Testis (tissue), 2 donors: ENCODE measurements at regions not wholly inside any gene's neighbourhood (a gene's known extent, or its start where the extent isn't known, plus 50 kb on each side); places are given as distances from the start of the nearest gene placed in this dataset.

Experiments
- DNase-seq: peaks from one replicate; pipeline ENCODE4 v3.0.0-alpha.2; 2019
- H3K27ac ChIP-seq, 2 donors: fragments of 200-600 bp; sonication (generic); one replicate each; pipeline ENCODE4 v1.5.1; 2019
- H3K27me3 ChIP-seq: fragments of 200-600 bp; sonication (generic); one replicate; pipeline ENCODE4 v1.5.1; 2019
- H3K36me3 ChIP-seq: fragments of 200-600 bp; sonication (generic); one replicate; pipeline ENCODE4 v1.5.1; 2017; ENCODE audit warnings: low read depth; ENCODE audit errors: missing control alignments
- H3K4me1 ChIP-seq: fragments of 200-600 bp; sonication (generic); one replicate; pipeline ENCODE4 v1.5.1; 2019
- H3K4me3 ChIP-seq, 2 donors: fragments of 200-600 bp; sonication (generic); one replicate each; pipeline ENCODE4 v1.5.1; 2017 to 2019
- H3K9me3 ChIP-seq: fragments of 200-600 bp; sonication (generic); one replicate; pipeline ENCODE4 v1.5.1; 2017
- POLR2A ChIP-seq: fragments of 450-650 bp; IDR thresholded peaks from one replicate; pipeline ENCODE4 v1.6.1; 2017; ENCODE audit warnings: antibody characterized with exemption, mild to moderate bottlenecking, moderate library complexity
- whole genome bisulfite sequencing, 2 donors: methylation state at CpG; one replicate each; pipeline ENCODE4 v1.1.5; 2018; 5-methylcytosine and 5-hydroxymethylcytosine counted together
- intact Hi-C: fragments of 100-400 bp; cut with DNase I; formaldehyde crosslinking; loops from one replicate; pipeline ENCODE4 v1.15.1; 2023; ENCODE audit warnings: low total_unique reads
- TF ChIP-seq, protein P1 (sequence below), 3 experiments: fragments of 450-650 bp in 2 of 3; fragments of 200-600 bp in 1 of 3; sonication (generic) in 1 of 3; IDR thresholded peaks; one replicate each; pipeline ENCODE4 v1.5.1; 2016 to 2019; ENCODE audit warnings: antibody characterized with exemption in 3 of 3, mild to moderate bottlenecking in 2 of 3, moderate library complexity in 1 of 3

DNA sequence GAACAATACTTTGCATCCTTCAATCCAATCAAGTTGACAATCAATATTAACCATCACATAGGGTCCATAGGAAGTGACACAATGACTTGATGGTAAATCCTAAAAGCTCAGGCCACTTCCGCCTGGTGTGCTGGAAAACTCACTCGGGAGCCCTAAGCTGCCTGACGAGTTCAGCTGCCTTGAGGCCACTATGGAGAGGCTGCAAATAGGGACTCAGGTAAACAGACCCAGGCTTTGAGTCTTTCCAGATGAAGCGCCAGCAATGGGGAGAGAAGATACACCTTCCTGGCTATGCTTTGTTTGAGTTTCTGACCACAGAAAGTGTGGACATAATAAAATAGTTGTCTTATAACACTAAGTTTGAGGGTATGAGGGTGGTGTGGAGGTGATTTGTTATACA, 112.6 kb downstream of the GPR63 start:
- H3K36me3 ChIP-seq: no peaks in the 10 kb centered on the region
- no peaks in the 10 kb centered on the region for H3K4me1 ChIP-seq
- intact Hi-C loops: no loop called here
- no peak overlapping the region for H3K27ac ChIP-seq
- WGBS, 2 donors: 79 to 86% methylated on average over 4 of the region's 4 CpGs
- no peak for DNase-seq
- H3K9me3 ChIP-seq: no peaks in the 10 kb centered on the region
- no peak overlapping the region for H3K4me3 ChIP-seq
- TF ChIP-seq, protein P1, sequence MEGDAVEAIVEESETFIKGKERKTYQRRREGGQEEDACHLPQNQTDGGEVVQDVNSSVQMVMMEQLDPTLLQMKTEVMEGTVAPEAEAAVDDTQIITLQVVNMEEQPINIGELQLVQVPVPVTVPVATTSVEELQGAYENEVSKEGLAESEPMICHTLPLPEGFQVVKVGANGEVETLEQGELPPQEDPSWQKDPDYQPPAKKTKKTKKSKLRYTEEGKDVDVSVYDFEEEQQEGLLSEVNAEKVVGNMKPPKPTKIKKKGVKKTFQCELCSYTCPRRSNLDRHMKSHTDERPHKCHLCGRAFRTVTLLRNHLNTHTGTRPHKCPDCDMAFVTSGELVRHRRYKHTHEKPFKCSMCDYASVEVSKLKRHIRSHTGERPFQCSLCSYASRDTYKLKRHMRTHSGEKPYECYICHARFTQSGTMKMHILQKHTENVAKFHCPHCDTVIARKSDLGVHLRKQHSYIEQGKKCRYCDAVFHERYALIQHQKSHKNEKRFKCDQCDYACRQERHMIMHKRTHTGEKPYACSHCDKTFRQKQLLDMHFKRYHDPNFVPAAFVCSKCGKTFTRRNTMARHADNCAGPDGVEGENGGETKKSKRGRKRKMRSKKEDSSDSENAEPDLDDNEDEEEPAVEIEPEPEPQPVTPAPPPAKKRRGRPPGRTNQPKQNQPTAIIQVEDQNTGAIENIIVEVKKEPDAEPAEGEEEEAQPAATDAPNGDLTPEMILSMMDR (IDR thresholded peaks at IDR 0.05): no peak
- TF ChIP-seq POLR2A: no peak
- H3K27me3 ChIP-seq: no peaks in the 10 kb centered on the region

DNA sequence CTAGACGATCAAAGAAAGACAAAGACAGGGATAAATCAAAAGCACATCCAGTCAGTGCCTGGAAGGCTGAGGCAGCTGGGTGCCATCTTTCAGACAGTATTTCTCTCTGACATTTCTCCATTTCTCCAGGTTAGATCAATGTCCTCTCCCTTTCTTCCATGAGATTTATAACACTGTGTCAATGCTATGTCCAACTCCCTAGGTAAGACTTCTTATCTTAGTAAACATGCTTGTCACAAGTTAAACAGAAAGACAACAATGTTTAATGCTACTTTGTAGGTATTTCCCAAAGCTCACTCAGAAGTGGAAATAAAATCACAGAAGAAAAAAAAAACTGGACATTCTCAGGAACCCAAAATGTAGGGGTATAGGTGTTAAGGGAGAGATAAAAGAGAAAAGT, 113.9 kb downstream of the GPR63 start:
- H3K27ac ChIP-seq: no peak overlapping the region
- no peak for DNase-seq
- no peaks in the 10 kb centered on the region for H3K9me3 ChIP-seq
- 47 to 53% methylated on average over 1 of the region's 1 CpG for WGBS, 2 donors
- no peak for TF ChIP-seq POLR2A
- TF ChIP-seq, protein P1 (IDR thresholded peaks at IDR 0.05): no peak
- no peaks in the 10 kb centered on the region for H3K4me1 ChIP-seq
- H3K36me3 ChIP-seq: no peaks in the 10 kb centered on the region
- H3K27me3 ChIP-seq: no peaks in the 10 kb centered on the region
- no peak overlapping the region for H3K4me3 ChIP-seq
- intact Hi-C loops: no loop called here

DNA sequence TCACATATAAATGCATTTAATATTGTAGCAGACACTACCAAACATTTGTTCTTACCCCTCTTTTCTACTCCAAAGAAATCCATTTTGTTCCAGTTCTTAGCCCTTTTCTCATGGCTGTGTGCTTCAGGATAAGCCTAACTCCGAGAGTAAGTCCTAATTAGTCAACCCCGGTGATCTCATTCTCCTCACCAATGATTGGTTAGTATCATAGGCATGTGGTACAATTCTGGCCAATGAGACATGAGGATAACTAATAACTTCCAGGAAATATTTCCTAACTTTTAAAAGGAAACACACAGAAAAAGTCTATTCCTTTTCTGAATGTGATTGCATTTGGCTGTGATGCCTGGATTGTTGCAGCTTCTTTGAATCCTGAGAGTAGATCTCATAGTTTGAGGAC, 116.0 kb downstream of the GPR63 start:
- DNase-seq: no peak
- 52 to 61% methylated on average over 2 of the region's 2 CpGs for WGBS, 2 donors
- Histone ChIP-seq H3K9me3 (no peaks in the 10 kb centered on the region), H3K36me3 (no peaks in the 10 kb centered on the region), H3K4me1 (no peaks in the 10 kb centered on the region), H3K27ac (no peak overlapping the region), H3K27me3 (no peaks in the 10 kb centered on the region), H3K4me3 (peak overlapping the region in 1 of 2 donors; percentile 3)
- intact Hi-C loops: no loop called here
- TF ChIP-seq, protein P1 (IDR thresholded peaks at IDR 0.05): no peak
- no peak for TF ChIP-seq POLR2A

DNA sequence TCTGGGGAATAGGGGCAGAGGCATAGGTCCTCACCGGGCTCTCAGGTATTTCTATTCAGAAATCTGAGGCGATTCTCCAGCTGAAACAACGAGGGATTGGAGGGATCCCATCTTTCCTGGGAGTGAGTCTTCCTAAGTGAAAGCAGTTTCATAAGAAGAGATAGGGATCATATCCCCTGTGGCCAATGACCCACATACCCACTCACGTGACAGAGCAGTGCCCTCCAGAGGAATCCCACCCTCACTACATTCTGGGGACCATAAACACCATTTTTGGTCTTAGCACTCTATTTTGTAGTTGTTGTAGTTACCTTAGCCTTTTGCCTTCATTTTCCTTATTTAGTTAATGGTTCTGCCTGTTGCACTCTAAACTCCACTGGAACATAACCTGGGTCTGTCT, 121.1 kb downstream of the GPR63 start:
- Histone ChIP-seq H3K4me1 (no peaks in the 10 kb centered on the region), H3K27me3 (no peaks in the 10 kb centered on the region), H3K9me3 (no peaks in the 10 kb centered on the region), H3K27ac (no peak overlapping the region), H3K4me3 (no peak overlapping the region), H3K36me3 (no peaks in the 10 kb centered on the region)
- 59 to 60% methylated on average over 4 of the region's 4 CpGs for WGBS, 2 donors
- TF ChIP-seq POLR2A: no peak
- TF ChIP-seq, protein P1 (IDR thresholded peaks at IDR 0.05): no peak
- DNase-seq: no peak
- intact Hi-C loops: no loop called here

DNA sequence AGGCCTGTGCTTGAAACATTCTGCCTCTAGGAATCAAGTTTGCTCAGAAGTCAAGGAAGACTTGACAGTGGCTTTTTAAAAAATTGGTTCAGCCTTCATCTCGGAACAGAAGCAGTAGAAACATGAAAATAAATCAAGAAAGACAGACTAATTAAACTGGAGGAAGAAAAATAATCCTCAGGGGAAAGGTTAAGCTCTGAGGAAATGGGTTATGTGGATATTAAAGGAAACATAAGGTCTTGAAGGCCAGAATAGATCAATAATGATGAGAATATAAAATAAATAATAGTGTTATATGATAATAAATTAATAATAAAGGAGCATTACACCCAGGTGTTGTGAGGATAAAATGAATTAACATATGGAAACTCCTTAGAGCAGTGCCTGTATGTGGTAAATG, 121.7 kb downstream of the GPR63 start:
- TF ChIP-seq, protein P1 (IDR thresholded peaks at IDR 0.05): no peak
- H3K36me3 ChIP-seq: no peaks in the 10 kb centered on the region
- H3K4me1 ChIP-seq: no peaks in the 10 kb centered on the region
- DNase-seq: no peak
- H3K9me3 ChIP-seq: no peaks in the 10 kb centered on the region
- H3K4me3 ChIP-seq: no peak overlapping the region
- intact Hi-C loops: no loop called here
- no peaks in the 10 kb centered on the region for H3K27me3 ChIP-seq
- H3K27ac ChIP-seq: no peak overlapping the region
- 56 to 69% methylated on average over 1 of the region's 1 CpG for whole genome bisulfite sequencing, 2 donors
